K562 (cell line): ENCODE measurements at regions not wholly inside any gene's neighbourhood (a gene's known extent, or its start where the extent isn't known, plus 50 kb on each side); places are given as distances from the start of the nearest gene placed in this dataset.

Experiments used
- ATAC-seq: fragments of 200-7000 bp; cut with Tn5 transposase; 3 replicates; pipeline ENCODE4 v1.9.1; 2020; ENCODE audit warnings: moderate library complexity
- BruUV-seq: library from RNA; stranded (reverse); fragments of 400-500 nt; replicated peaks from 2 replicates; lab custom pipeline; 2021; lab: Mats Ljungman, UMichigan
- CTCF ChIA-PET: fragments of 300-600 bp; formaldehyde crosslinking; extraction: SDS; loops from one replicate; lab custom pipeline; 2021; ENCODE audit warnings: low intra/inter-chr PET ratio; lab: Yijun Ruan, JAX
- POLR2A ChIA-PET: fragments of 300-600, 350-650 bp; sonication (Branson Sonifier 250); formaldehyde crosslinking; extraction: SDS; loops from one replicate; lab custom pipeline; 2021; ENCODE audit warnings: antibody characterized with exemption, inconsistent platforms; lab: Yijun Ruan, JAX
- DNase-seq, 4 experiments: peaks; one replicate each; pipeline versions ENCODE4 v3.0.0 to v3.0.0-alpha.2; 2011 to 2018; ENCODE audit warnings: low spot score in 3 of 4, mixed read lengths in 3 of 4; ENCODE audit errors: extremely low read depth in 1 of 4
- FAIRE-seq: peaks from 2 replicates; lab custom pipeline; 2011; peaks lifted over from hg19 to GRCh38; lab: Jason Lieb, UNC
- H2AFZ ChIP-seq: 2 replicates; pipeline ENCODE4 v1.6.0; 2011; ENCODE audit warnings: low read depth, low read length, control low read depth, inconsistent platforms
- H3K27ac ChIP-seq: fragments of 200-600 bp; 3 replicates; pipeline ENCODE4 v1.8.0; 2011; ENCODE audit warnings: low read depth, mild to moderate bottlenecking, control low read depth, inconsistent platforms, low read length, moderate library complexity, mixed read lengths; ENCODE audit errors: extremely low read depth
- H3K27me3 ChIP-seq, 2 experiments: fragments of 300-600 bp in 1 of 2; 2 replicates in 1 of 2; 3 replicates in 1 of 2; pipeline versions ENCODE4 v1.6.0 to v1.8.0; 2011; ENCODE audit warnings: inconsistent platforms in 2 of 2, low read length in 2 of 2, mild to moderate bottlenecking in 1 of 2, mixed read lengths in 1 of 2, moderate library complexity in 1 of 2; ENCODE audit not compliant: control insufficient read depth in 2 of 2, insufficient read depth in 2 of 2
- H3K36me3 ChIP-seq: fragments of 300-600 bp; 3 replicates; pipeline ENCODE4 v1.8.0; 2011; ENCODE audit warnings: mild to moderate bottlenecking, low read length, inconsistent platforms; ENCODE audit not compliant: control insufficient read depth, insufficient read depth
- H3K4me1 ChIP-seq, 2 experiments: fragments of 200-600 bp in 1 of 2; replicated peaks in 1 of 2; 2 replicates in 1 of 2; 3 replicates in 1 of 2; pipeline versions ENCODE4 v1.5.1 to v1.8.0; 2011; ENCODE audit warnings: inconsistent platforms in 2 of 2, low read length in 2 of 2, mild to moderate bottlenecking in 1 of 2, mixed read lengths in 1 of 2, moderate library complexity in 1 of 2; ENCODE audit not compliant: control insufficient read depth in 2 of 2, insufficient read depth in 2 of 2
- H3K4me2 ChIP-seq: 2 replicates; pipeline ENCODE4 v1.6.1; 2011; ENCODE audit warnings: low read length, control low read depth, inconsistent platforms, mixed read lengths; ENCODE audit not compliant: insufficient read depth
- H3K4me3 ChIP-seq: fragments of 200-600 bp; sonication (generic), shearing (Covaris generic); 2 replicates; pipeline ENCODE4 v1.5.1; 2016; ENCODE audit warnings: control low read depth, inconsistent platforms
- H3K79me2 ChIP-seq: fragments of 200-600 bp; 3 replicates; pipeline ENCODE4 v1.8.0; 2011; ENCODE audit warnings: low read length, inconsistent platforms; ENCODE audit not compliant: control insufficient read depth, insufficient read depth
- H3K9ac ChIP-seq, 2 experiments: 2 replicates each; pipeline versions ENCODE4 v1.6.0 to v1.6.1; 2011; ENCODE audit warnings: low read depth in 2 of 2, low read length in 2 of 2, control low read depth in 1 of 2, inconsistent platforms in 1 of 2, mild to moderate bottlenecking in 1 of 2, mixed read lengths in 1 of 2; ENCODE audit not compliant: insufficient read depth in 1 of 2
- H3K9me1 ChIP-seq: one replicate; pipeline ENCODE4 v1.6.0; 2011; ENCODE audit warnings: inconsistent platforms, mild to moderate bottlenecking, low read length, moderate library complexity; ENCODE audit not compliant: control insufficient read depth, insufficient read depth
- H3K9me3 ChIP-seq: replicated peaks from 2 replicates; pipeline ENCODE4 v1.5.1; 2011; ENCODE audit warnings: low read depth, low read length, inconsistent platforms; ENCODE audit not compliant: control insufficient read depth, insufficient read depth
- H4K20me1 ChIP-seq: replicated peaks from 2 replicates; pipeline ENCODE4 v1.6.1; 2011; ENCODE audit warnings: low read length, inconsistent platforms, mixed read lengths; ENCODE audit not compliant: control insufficient read depth, insufficient read depth
- BRD4 ChIP-seq: fragments of 200-600 bp; sonication (generic); IDR thresholded peaks from 2 replicates; pipeline ENCODE4 v1.6.1; 2017; ENCODE audit warnings: inconsistent platforms
- CBX8 ChIP-seq: fragments of 200-600 bp; sonication (generic); IDR thresholded peaks from 2 replicates; pipeline ENCODE4 v1.6.1; 2012; ENCODE audit warnings: borderline replicate concordance, mixed run types, low read depth, mild to moderate bottlenecking, moderate library complexity, mixed read lengths, low read length, control low read depth, inconsistent platforms; ENCODE audit not compliant: poor library complexity, severe bottlenecking; ENCODE audit errors: extremely low read depth
- FOXK2 ChIP-seq, 2 experiments: fragments of 450-650 bp; IDR thresholded peaks in 1 of 2; conservative IDR thresholded peaks in 1 of 2; 2 replicates each; pipeline ENCODE4 v1.6.1; 2016; ENCODE audit warnings: low read depth in 2 of 2, mild to moderate bottlenecking in 1 of 2
- NR4A1 ChIP-seq, 2 experiments: fragments of 250-450 bp in 1 of 2; fragments of 450-650 bp in 1 of 2; sonication (Bioruptor Pico) in 1 of 2; IDR thresholded peaks; 2 replicates each; pipeline versions ENCODE4 v1.4.0 to v1.6.1; 2016 to 2020; ENCODE audit warnings: mild to moderate bottlenecking in 2 of 2, missing compliant biosample characterization in 1 of 2, missing genetic modification characterization in 1 of 2, moderate library complexity in 1 of 2
- SMARCB1 ChIP-seq: IDR thresholded peaks from 2 replicates; pipeline ENCODE4 v1.6.1; 2011; ENCODE audit warnings: improper control_type of control experiment, low read depth; ENCODE audit not compliant: insufficient read length
- TAF15 ChIP-seq: fragments of 200-400 bp; formaldehyde crosslinking; IDR thresholded peaks from 2 replicates; pipeline ENCODE4 v1.6.1; 2017; ENCODE audit warnings: mild to moderate bottlenecking, low read depth, low read length, moderate library complexity
- WGBS: fragments of 100-300 bp; shearing (Covaris generic); methylation state at CpG from one replicate; pipeline ENCODE4 v1.1.6; 2016; ENCODE audit warnings: low coverage, mixed read lengths; ENCODE audit not compliant: insufficient coverage; ENCODE audit errors: missing lambda C conversion rate; 5-methylcytosine and 5-hydroxymethylcytosine counted together
- in situ Hi-C: fragments of 300-500 bp; cut with MboI; formaldehyde crosslinking; loops from 4 replicates; pipeline ENCODE4 v1.15.0; 2018; ENCODE audit warnings: inconsistent platforms, mixed read lengths
- intact Hi-C: fragments of 100-400 bp; cut with micrococcal nuclease; formaldehyde crosslinking; loops from 2 replicates; pipeline ENCODE4 v1.14.2; 2022
- TF ChIP-seq, protein P1 (sequence below): fragments of 450-650 bp; formaldehyde crosslinking; IDR thresholded peaks from 2 replicates; pipeline ENCODE4 v1.4.0; 2020; ENCODE audit warnings: mild to moderate bottlenecking, mixed read lengths
- TF ChIP-seq, protein P2 (sequence below), 2 experiments: fragments of 450-650 bp in 1 of 2; sonication (generic) in 1 of 2; formaldehyde crosslinking in 1 of 2; IDR thresholded peaks; 2 replicates each; pipeline versions ENCODE4 v1.7.1 to v1.9.0; 2016 to 2022; ENCODE audit warnings: inconsistent platforms in 1 of 2, mild to moderate bottlenecking in 1 of 2, missing genetic modification reagents in 1 of 2

DNA sequence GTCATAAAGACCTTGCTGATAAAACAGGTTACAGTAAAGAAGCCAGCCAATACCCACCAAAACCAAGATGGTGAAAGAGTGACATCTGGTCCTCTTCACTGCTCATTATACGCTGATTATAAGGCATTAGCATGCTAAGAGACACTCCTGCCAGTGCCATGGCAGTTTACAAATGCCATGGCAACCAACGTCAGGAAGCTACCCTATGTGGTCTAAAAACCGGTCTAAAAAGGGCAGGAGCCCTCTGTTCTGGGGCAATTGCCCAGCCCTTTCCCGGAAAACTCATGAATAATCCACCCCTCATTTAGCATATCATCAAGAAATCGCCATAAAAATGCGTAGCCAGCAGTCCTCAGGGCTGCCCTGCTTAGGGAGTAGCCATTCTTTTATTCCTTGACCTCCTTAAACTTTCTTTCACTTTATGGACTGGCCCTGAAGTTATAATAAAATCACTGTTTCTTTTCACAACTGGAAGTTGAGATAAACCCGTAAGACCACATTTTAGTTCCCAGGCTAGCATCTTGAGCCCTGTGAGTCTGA is 260.5 kb upstream of the FAT1 start (continued):
- TF ChIP-seq TAF15 (no peak), FOXK2 (conservative IDR thresholded peaks at IDR 0.05 in 1 of 2, IDR thresholded peaks at IDR 0.05 in 1 of 2; ENCODE audit: low read depth in 2 of 2) (no peak), BRD4 (no peak), CBX8 (no peak)
- TF ChIP-seq, protein P1, sequence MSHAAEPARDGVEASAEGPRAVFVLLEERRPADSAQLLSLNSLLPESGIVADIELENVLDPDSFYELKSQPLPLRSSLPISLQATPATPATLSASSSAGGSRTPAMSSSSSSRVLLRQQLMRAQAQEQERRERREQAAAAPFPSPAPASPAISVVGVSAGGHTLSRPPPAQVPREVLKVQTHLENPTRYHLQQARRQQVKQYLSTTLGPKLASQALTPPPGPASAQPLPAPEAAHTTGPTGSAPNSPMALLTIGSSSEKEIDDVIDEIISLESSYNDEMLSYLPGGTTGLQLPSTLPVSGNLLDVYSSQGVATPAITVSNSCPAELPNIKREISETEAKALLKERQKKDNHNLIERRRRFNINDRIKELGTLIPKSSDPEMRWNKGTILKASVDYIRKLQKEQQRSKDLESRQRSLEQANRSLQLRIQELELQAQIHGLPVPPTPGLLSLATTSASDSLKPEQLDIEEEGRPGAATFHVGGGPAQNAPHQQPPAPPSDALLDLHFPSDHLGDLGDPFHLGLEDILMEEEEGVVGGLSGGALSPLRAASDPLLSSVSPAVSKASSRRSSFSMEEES (CRISPR knock-in tag): no peak

DNA sequence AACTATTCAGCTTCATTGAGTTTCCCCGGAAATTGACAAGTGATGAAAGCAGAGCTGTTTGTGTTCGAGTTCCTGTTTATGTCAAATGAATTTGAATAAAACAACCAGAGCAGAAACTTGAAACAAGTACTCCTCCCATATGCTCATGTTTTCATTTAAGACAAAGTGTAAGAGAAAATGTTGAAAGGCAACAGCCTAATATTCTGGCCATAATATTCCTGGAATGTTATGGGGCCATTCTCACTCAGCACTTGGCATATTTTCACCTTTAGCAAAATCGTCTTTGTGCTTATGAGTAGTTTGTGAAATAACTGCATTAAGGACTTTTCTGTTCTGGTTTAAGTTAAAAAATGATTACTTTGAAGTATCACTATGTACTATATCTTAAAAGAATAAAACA is 276.0 kb upstream of the FAT1 start:
- in situ Hi-C loops (no loop called here), intact Hi-C loops (no loop called here)
- H4K20me1 ChIP-seq: no peaks in the 10 kb centered on the region
- peaks cover 0 to 3% of the 10 kb centered on the region in 2 experiments; a peak in 2 of 5 replicates for H3K27me3 ChIP-seq
- ATAC-seq: no peak
- no TSS peak for BruUV-seq
- H3K4me1 ChIP-seq: no peaks in the 10 kb centered on the region
- no peak overlapping the region for H3K27ac ChIP-seq
- H3K79me2 ChIP-seq: no peaks in the 10 kb centered on the region
- ChIA-PET POLR2A (no interaction called here), CTCF (no interaction called here)
- no peak overlapping the region for H3K9ac ChIP-seq
- no peak overlapping the region for H3K4me2 ChIP-seq
- no peak for FAIRE-seq
- no peak overlapping the region for H2AFZ ChIP-seq
- no peaks in the 10 kb centered on the region for H3K36me3 ChIP-seq
- 0% methylated on average over 3 of the region's 3 CpGs for WGBS
- no peak for DNase-seq
- H3K9me1 ChIP-seq: no peaks in the 10 kb centered on the region
- no peak overlapping the region for H3K4me3 ChIP-seq
- H3K9me3 ChIP-seq: no peaks in the 10 kb centered on the region
- TF ChIP-seq NR4A1 (CRISPR knock-in tag; IDR thresholded peaks at IDR 0.05) (no peak), NR4A1 (tag; IDR thresholded peaks at IDR 0.05) (no peak), SMARCB1 (no peak)
- TF ChIP-seq, protein P2, sequence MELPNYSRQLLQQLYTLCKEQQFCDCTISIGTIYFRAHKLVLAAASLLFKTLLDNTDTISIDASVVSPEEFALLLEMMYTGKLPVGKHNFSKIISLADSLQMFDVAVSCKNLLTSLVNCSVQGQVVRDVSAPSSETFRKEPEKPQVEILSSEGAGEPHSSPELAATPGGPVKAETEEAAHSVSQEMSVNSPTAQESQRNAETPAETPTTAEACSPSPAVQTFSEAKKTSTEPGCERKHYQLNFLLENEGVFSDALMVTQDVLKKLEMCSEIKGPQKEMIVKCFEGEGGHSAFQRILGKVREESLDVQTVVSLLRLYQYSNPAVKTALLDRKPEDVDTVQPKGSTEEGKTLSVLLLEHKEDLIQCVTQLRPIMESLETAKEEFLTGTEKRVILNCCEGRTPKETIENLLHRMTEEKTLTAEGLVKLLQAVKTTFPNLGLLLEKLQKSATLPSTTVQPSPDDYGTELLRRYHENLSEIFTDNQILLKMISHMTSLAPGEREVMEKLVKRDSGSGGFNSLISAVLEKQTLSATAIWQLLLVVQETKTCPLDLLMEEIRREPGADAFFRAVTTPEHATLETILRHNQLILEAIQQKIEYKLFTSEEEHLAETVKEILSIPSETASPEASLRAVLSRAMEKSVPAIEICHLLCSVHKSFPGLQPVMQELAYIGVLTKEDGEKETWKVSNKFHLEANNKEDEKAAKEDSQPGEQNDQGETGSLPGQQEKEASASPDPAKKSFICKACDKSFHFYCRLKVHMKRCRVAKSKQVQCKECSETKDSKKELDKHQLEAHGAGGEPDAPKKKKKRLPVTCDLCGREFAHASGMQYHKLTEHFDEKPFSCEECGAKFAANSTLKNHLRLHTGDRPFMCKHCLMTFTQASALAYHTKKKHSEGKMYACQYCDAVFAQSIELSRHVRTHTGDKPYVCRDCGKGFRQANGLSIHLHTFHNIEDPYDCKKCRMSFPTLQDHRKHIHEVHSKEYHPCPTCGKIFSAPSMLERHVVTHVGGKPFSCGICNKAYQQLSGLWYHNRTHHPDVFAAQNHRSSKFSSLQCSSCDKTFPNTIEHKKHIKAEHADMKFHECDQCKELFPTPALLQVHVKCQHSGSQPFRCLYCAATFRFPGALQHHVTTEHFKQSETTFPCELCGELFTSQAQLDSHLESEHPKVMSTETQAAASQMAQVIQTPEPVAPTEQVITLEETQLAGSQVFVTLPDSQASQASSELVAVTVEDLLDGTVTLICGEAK (IDR thresholded peaks at IDR 0.05): no peak
- TF ChIP-seq, protein P2 (CRISPR knock-in tag; IDR thresholded peaks at IDR 0.05): no peak
